ENCODE measurements at regions not wholly inside any gene's neighbourhood (a gene's known extent, or its start where the extent isn't known, plus 50 kb on each side); places are given as distances from the start of the nearest gene placed in this dataset.
"Not testable (repeated sequence)": the region's sequence is repeated elsewhere in the genome, so short reads cannot be mapped to it uniquely, and the experiment has no call there.

- not testable (repeated sequence) for DNase-seq (ENCODE audit: low read depth in 4 of 4, low spot score in 2 of 4)
Observed at GRCh38 chrX:123002844-123003243, 181.2 kb upstream of the GRIA3 start.

GRCh38 chrX:123013141-123013540, 170.9 kb upstream of the GRIA3 start:
- DNase-seq (ENCODE audit: low read depth in 4 of 4, low spot score in 2 of 4) = no peak

GRCh38 chrX:123036401-123036800, 147.7 kb upstream of the GRIA3 start:
- no peak for DNase-seq (ENCODE audit: low read depth in 4 of 4, low spot score in 2 of 4)

GRCh38 chrX:123049071-123049625, 134.9 kb upstream of the GRIA3 start:
- no peak for DNase-seq (ENCODE audit: low read depth in 4 of 4, low spot score in 2 of 4)

GRCh38 chrX:123060986-123061385, 123.1 kb upstream of the GRIA3 start:
- no peak for DNase-seq (ENCODE audit: low read depth in 4 of 4, low spot score in 2 of 4)

GRCh38 chrX:123064053-123064452, 120.0 kb upstream of the GRIA3 start:
- DNase-seq (ENCODE audit: low read depth in 4 of 4, low spot score in 2 of 4) = no peak

GRCh38 chrX:123072686-123073385, 111.2 kb upstream of the GRIA3 start:
- no peak for DNase-seq (ENCODE audit: low read depth in 4 of 4, low spot score in 2 of 4)

GRCh38 chrX:123075947-123076561, 108.0 kb upstream of the GRIA3 start:
- DNase-seq (ENCODE audit: low read depth in 4 of 4, low spot score in 2 of 4) = no peak

GRCh38 chrX:123077631-123078030, 106.4 kb upstream of the GRIA3 start:
- no peak for DNase-seq (ENCODE audit: low read depth in 4 of 4, low spot score in 2 of 4)

GRCh38 chrX:123080065-123080464, 104.0 kb upstream of the GRIA3 start:
- no peak for DNase-seq (ENCODE audit: low read depth in 4 of 4, low spot score in 2 of 4)

GRCh38 chrX:123081776-123082175, 102.3 kb upstream of the GRIA3 start:
- DNase-seq (ENCODE audit: low read depth in 4 of 4, low spot score in 2 of 4) = no peak

- no peak for DNase-seq (ENCODE audit: low read depth in 4 of 4, low spot score in 2 of 4)
Observed at GRCh38 chrX:123083924-123084323, 100.2 kb upstream of the GRIA3 start.

GRCh38 chrX:123084797-123085196, 99.3 kb upstream of the GRIA3 start:
- DNase-seq (ENCODE audit: low read depth in 4 of 4, low spot score in 2 of 4) = no peak

- DNase-seq (ENCODE audit: low read depth in 4 of 4, low spot score in 2 of 4) = no peak
Observed at GRCh38 chrX:123085311-123085940, 98.7 kb upstream of the GRIA3 start.

GRCh38 chrX:123086768-123087167, 97.3 kb upstream of the GRIA3 start:
- no peak for DNase-seq (ENCODE audit: low read depth in 4 of 4, low spot score in 2 of 4)

GRCh38 chrX:123087326-123087725, 96.8 kb upstream of the GRIA3 start:
- DNase-seq (ENCODE audit: low read depth in 4 of 4, low spot score in 2 of 4) = no peak

GRCh38 chrX:123088331-123088730, 95.7 kb upstream of the GRIA3 start:
- DNase-seq (ENCODE audit: low read depth in 4 of 4, low spot score in 2 of 4) = no peak

GRCh38 chrX:123088930-123089329, 95.1 kb upstream of the GRIA3 start:
- DNase-seq (ENCODE audit: low read depth in 4 of 4, low spot score in 2 of 4) = no peak

- no peak for DNase-seq (ENCODE audit: low read depth in 4 of 4, low spot score in 2 of 4)
Observed at GRCh38 chrX:123093792-123094191, 90.3 kb upstream of the GRIA3 start.

GRCh38 chrX:123108513-123109427, 75.3 kb upstream of the GRIA3 start:
- no peak for DNase-seq (ENCODE audit: low read depth in 4 of 4, low spot score in 2 of 4)

- no peak for DNase-seq (ENCODE audit: low read depth in 4 of 4, low spot score in 2 of 4)
Observed at GRCh38 chrX:123121241-123121640, 62.8 kb upstream of the GRIA3 start.

Measured in left renal cortex interstitium (tissue), 4 donors.